GM19238 (cell line): ENCODE measurements at regions not wholly inside any gene's neighbourhood (a gene's known extent, or its start where the extent isn't known, plus 50 kb on each side); places are given as distances from the start of the nearest gene placed in this dataset.
"Not testable (repeated sequence)": the region's sequence is repeated elsewhere in the genome, so short reads cannot be mapped to it uniquely, and the experiment has no call there.

Source experiments
- DNase-seq: peaks from one replicate; pipeline ENCODE4 v3.0.0; 2011; ENCODE audit warnings: low spot score; ENCODE audit not compliant: insufficient read length

DNA sequence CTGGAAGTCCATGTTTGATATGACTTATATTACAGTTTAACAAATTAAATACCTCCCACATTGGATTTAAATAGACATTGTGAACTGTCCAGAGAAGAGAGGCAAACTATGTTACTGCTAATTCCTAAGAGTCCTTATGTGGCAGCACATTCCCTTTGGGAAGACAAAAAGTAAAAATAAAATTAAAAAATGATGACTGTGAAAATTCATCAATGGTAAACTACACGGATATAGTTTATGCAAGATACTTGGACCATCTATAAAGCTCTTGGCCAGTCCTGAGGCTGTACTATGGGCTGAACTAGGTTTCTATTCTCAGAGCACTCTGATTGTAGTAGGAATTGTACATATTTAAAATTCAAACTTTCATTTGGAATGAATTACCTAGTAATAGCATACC lies 206.4 kb downstream of the LRRK2 start:
- no peak for DNase-seq

DNA sequence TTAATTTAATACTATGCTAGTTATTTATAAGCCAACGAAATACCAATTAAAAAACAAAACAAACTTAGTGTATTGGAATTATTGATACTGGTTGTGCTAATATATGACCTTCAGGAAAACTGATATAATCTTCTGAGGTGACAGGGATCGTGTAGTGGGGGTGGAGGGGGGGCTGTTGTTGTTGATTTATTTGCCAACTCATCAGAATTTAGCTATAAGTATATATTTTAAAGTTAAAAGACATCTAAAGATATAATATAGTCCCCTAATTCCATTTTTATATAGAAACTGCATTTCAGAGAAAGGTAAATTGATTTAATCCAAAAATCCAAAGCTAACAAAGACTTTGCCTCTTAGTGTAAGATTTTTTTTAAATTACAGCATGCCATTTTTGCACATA lies 210.5 kb downstream of the LRRK2 start:
- no peak for DNase-seq

DNA sequence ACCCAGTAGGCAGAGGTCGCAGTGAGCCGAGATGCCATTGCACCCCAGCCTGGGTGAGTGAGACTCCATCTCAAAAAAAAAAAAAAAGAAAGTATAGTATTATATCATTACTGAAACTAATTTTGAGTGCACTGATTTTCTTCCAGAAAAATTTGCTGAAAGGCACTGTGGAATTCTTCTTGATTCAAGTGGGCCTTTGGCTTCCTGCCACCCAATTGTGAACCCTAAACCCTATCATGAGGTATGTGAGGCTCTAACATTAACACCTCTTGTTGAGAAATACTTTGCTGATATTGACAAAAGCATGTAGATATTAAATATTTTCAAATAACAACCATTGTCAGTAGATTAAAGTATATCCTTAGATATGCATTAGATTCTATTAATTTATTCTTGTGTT lies 211.2 kb downstream of the LRRK2 start:
- no peak for DNase-seq

DNA sequence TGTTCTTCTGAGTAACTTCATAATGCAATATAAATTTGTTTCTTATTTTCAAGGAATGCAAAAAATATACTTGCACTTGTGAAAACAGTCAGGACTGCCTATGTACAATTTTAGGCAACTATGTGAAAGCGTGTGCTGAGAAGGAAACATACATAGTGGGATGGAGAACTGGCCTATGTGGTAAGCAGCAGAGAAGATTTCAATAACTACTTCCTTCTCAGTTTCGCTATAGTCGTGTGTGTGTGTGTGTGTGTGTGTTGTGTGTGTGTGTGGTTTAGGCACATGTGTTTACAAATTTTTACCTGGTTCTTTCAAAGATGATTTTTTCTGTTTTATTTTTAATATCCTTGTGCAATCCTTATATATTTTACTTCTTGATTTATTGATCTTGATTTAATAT lies 211.8 kb downstream of the LRRK2 start:
- no peak for DNase-seq

DNA sequence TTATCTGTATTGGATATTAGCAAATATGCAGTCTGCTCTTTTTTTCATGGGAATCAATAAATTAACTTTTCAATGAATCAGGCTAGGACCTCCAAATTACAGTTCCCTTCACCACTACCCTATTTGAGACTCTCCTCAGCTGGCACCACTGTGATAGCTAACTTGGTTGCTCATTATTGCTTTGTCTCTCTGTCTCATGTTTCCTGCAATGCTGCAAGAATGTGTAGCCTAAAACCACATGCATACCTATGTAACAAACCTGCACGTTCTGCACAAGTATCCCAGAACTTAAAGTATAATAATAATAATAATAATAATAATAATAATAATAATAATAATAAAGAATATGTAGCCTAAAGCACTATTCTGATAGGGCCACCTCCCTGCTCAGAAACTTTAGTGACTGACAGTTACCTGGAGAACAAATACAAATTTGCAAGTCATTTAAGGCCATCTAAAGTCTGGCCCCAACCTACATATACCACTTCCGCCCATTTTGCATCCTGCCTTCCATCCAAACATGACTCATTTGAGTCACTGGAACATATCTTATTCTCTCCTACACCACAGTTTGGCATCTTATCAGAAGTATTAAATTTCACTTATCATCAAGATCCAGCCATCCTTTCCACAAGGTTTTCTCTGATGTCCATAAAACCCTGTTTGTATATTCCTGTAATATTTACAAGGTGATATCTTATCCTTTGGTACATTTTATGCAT lies 215.1 kb downstream of the LRRK2 start:
- no peak for DNase-seq

DNA sequence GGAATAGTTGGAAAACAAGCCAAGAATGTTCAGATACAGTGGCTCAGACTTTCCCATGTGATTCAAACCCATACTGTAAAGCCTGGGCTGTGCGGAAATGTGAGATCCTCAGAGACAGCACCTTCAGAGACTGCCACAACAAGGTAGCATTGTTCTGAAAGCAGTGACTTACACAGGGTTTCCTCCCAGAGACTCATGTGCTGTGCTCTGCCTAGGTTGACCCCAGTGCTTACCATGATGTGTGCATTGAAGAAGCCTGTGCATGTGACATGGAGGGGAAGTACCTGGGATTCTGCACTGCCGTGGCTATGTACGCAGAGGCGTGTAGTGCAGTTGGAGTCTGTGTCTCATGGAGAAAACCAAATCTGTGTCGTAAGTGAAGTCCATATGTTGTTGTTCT lies 219.4 kb downstream of the LRRK2 start:
- DNase-seq, result no peak

DNA sequence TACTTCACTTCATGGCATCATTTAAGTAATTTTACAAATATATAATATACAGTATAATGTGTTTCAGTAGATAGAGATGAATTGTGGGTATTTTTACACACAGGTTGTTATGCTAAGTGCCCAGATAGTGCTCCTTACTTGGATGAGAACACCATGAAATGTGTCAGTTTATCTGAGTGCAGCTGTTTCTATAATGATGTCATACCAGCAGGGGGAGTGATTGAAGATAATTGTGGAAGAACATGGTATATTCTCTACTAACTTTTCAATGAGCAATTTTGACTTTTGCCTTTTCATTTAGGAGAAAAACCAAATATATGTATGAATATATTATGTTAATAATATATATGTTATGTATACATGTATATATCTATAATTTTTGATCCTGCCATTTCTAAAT lies 221.6 kb downstream of the LRRK2 start:
- peak; percentile 0 for DNase-seq

DNA sequence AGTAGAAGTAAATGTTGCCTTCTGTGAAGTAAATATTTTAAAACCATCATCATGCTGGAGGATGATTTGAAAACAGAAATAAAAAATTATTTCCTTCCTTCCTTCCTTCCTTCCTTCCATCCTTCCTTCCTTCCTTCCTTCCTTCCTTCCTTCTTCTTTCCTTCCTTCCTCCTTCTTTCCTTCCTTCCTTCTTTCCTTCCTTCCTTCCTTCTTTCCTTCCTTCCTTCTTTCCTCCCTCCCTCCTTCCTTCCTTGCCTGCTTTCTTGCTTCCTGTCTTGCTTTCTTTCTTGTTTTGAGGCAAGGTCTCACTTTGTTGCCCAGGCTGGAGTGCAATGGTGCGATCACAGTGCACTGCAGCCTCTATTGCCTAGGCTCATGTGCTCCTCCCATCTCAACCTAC lies 223.7 kb downstream of the LRRK2 start:
- DNase-seq, result not testable (repeated sequence)

DNA sequence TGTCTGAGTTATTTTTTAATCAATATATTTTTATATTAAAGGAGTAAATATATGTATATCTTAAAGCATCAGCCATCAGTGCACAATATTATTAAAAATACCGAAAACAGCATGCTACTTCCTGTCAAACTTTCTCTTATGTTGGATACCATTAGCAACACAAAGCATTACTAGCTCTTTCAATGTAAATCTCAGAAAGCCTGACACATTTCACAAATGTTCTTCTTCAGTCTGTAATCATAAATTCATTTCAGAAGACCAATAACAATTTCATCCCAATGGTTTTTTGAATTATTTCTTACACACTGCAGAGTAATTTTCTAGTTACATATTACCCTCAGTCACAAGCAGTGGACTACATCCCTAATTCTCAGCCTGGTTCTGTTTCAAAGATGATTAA lies 226.9 kb downstream of the LRRK2 start:
- DNase-seq, result no peak

DNA sequence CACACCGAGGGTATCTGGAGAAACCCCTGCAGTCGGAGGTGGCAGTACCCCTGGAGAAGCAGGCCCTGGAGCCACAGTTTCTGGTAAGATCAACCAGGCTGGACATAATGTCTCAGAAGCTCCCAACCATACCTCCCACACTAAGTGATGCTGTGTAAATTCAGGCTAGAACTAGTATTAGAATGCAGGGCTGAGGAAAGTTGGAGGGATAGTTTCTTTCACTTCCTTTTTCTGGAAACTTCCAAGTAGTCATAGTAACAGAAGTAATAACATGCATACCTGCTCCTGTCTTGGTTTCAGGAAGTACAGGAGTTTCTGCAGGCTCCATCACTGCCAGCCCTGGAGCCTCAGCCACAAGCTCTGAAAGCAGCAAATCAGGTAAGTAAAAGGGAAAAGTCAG lies 228.1 kb upstream of the CNTN1 start:
- no peak for DNase-seq

DNA sequence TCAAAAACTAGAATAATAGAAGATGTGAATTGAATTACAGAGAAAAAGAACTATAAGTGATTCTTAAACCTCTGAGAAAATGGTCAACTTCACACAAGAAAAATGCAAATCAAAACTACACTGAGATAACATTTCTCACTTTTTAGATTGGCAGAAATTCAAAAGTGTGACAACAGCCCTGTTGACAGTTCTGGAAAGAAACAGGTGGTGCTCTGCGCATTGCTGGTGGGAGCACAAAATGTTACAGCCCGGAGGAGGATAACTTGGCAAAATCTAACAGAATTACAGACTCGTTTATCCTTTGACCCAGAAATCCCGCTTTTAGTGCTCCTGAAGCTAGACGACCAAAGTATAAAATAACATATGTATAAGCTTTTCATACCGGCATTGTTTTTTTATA lies 222.5 kb upstream of the CNTN1 start:
- DNase-seq, result no peak

DNA sequence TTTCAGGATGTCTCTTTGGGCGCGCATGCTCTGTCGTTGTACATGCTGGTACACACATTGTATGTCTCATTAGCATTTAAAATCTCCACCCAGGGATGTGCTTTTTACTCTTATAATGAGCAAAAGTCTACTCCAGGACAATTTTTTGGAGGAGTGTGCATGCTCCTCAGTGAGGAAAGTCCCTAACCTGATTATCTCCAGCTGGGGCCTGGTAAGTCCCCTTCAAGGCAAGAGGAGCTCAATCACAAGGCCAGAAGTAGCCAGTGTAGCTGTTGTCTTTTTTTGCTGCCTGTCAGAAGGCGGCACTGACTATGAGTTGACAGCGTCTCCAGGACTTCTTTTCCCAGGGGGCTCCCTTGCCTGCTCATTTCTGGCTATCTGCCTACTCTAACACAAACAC lies 218.3 kb upstream of the CNTN1 start:
- DNase-seq, result no peak

DNA sequence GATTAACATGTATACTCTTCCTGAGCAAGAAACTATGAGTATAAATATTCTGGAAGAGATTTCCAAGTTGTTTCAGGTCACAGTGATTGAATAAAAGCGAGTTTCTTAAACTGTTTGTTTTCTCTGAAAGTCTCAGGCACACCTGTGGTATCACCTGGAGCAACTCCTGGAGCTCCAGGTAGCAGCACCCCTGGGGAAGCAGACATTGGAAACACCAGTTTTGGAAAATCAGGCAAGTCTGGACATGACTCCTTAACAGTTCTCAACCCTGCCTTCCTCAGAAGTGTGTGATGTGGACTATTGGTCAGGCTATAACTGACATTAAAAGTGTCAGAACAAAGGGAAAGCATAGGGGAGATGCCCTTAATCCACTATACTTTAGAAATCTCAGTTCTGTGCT lies 217.6 kb upstream of the CNTN1 start:
- DNase-seq, result no peak

DNA sequence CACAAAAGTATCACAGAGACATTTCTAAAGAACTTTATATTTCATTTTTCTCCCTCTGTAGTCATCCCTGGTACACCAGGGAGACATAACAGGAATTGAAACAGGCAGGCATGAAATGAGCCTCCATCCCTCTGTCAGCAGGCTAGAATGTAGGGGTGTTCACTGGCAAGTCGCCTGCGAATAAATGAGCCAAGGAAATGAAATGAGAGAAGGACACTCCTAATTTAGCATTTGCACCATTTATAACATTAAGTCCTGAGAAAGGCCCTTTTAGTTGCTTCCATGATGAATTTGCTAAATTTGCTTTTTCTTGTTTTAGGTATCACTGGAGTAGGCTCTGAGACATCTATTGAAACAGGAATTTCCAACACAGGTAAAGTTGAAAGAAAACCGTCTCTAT lies 192.4 kb upstream of the CNTN1 start:
- DNase-seq, result no peak

DNA sequence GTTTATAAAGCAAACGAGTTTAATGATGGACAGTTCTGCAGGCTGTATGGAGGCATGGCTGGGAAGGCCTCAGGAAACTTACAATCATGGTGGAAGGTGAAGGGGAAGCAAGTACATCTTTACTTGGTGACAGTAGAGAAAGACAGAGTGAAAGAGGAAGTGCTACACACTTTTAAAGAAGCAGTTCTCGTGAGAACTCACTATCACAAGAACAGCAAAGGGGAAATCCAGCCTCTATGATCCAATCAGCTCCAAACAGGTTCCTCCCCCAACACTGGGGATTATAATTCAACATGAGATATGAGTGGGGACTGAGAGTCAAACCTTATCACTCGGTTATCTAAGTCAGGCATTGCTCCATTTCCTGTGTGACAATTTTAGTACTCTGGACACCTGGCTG lies 189.9 kb upstream of the CNTN1 start:
- DNase-seq, result no peak

DNA sequence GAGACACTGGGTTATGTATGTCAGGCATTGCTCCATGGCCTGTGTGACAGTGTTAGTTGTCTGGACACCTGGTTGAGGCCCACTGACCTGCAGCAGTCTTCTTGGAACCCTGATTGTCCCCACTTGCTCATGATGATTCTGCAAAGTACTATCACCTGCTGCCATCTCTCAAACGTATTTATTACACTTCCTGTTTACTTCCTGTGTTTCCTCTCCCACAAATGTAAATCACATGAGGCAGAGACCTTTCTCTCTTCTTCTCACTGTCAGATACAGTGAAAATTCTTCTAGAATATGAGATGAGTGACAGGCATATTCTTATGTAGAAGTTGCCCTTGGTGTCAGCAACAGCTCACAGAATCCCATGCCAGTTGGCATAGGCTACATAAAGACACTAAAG lies 186.9 kb upstream of the CNTN1 start:
- DNase-seq, result no peak

DNA sequence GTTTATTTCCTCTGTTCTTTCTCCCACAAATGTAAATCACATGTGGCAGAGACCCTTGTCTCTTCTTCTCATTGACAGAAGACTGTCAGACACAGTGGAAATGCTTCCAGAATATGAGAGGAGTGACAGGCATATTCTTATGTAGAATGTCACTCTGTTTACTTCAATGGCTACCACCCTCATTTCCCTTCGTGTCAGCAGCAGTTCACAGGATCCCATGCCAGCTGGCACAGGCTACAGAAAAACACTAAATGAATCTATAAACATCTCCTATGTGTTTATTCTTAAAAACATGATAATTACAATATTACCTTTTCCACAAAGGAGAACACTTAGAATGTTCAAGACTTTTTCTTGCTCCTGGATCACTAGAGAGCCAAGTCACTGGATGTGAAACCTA lies 183.8 kb upstream of the CNTN1 start:
- DNase-seq, result no peak

DNA sequence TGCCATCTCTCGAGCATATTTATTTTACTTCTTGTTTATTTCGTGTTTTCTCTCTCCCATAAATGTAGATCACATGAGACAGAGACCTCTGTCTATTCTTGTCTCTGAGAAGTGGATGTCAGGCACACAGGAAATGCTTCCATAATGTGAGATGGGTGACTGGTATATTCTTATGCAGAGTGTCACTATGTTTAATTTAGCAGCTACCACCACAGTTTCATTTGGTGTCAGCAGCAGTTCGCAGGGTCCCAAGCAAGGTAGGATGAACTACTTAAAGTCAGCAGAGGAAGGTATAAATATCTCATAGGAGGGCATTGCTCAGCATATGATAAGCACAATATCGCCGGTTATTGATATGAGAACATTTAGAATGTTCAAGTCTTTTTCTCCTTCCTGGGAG lies 180.9 kb upstream of the CNTN1 start:
- DNase-seq, result no peak

DNA sequence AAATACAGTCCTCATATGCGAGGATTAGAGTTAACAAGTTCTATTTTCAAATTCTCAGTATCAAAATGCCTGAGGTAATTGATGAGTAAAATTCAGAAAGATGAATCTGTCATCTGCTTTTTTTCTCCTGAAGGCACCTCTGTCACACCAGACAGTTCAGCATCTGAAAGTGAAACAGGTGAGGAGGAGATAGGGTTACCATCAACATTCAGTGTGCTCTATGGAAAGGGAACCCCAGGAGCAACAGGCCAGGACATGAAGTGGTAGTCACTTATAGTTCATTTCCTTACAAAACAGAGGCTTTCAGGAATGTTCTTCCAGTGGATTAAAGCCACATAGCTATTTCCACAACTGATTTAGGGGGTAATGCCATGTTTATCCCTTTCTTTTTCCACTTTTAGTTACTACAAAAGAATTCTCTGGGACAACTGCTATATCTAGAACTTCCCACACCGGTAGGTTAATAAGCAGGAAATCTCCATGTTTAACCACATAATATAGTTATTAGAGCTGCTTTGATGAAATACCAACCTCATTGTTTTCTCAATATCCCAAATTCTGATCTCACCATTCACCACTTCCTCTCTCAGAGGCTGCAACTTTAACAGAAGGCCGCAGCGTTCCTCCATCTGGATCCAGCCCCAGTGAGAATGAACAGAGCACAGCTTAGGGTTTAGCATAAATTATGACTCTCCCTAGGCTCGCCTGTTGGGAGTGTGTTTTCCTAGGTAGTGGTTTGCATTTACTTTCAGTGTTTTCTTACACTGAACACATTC lies 177.0 kb upstream of the CNTN1 start:
- DNase-seq, result no peak

DNA sequence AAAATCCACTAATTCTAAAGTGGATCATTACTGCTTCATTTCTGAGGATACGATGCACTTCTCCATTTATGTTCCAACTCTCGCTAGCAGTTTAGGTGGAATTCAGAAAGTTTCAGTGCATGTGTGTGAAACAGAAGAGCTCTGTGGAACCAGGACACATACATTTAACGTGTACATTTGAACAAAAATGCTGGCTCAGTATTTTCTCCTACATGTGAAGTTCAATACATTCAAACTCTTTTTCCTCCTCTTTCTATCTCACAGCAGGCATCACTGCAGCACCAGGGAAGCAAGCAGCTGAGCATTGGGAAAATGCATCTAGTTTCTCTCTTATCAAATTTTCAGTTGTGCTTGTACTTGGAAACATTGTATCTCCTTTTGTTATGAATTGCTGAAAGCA lies 169.4 kb upstream of the CNTN1 start:
- DNase-seq, result no peak

DNA sequence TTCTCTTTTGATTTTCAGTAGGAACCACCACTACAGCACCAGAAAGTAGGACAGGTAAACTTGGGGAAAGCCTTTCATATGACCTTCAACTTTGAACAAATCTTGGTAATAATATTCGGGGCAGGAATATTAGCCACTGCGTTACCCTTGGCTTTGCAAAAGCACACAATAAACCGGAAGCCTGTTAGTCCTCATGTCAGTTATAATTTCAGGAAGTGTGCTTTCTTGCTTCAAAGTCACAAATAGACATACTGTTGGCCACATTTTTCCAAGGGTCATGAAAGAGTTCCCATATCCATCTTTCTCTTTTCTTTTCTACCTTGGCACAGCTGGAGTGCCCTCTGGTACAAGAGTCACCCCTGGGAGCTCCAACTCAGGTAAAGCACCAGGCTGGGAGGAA lies 167.2 kb upstream of the CNTN1 start:
- no peak for DNase-seq

DNA sequence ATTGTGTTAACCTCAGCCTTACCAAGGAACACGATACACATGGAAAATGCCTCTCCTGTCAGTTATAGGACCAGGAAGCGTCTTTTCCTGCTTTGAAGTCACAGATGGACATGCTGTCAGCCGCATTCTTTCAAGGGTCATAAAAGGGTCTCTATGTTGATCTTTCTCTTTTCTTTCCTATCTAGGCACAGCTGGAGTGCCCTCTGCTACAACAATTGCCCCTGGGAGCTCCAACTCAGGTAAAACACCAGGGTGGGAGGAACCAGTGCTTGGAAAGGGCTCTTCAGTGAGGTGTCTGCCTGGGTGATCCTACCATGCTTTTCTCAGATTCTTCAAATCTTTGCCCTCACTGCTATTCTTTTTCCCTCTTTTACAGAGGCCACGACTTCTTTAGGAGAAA lies 157.4 kb upstream of the CNTN1 start:
- DNase-seq, result no peak

DNA sequence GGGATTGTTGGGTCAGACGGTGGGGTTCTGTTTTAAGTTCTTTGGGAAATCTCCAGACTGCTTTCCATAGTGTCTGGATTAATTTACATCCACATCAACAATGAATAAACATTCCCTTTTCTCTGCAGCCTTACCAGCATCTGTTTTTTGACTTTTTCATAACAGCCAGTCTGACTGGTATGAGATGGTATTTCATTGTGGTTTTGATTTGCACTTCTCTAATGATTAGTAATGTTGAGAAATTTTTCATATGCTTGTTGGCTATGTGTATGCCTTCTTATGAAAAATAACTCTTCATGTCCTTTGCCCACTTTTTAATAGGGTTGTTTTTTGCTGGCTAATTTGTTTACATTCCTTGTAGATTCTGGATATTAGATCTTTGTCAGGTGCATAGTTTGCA lies 140.8 kb upstream of the CNTN1 start:
- DNase-seq, result no peak
